ENCODE measurements at regions not wholly inside any gene's neighbourhood (a gene's known extent, or its start where the extent isn't known, plus 50 kb on each side); places are given as distances from the start of the nearest gene placed in this dataset.
"Not testable (repeated sequence)": the region's sequence is repeated elsewhere in the genome, so short reads cannot be mapped to it uniquely, and the experiment has no call there.

DNA sequence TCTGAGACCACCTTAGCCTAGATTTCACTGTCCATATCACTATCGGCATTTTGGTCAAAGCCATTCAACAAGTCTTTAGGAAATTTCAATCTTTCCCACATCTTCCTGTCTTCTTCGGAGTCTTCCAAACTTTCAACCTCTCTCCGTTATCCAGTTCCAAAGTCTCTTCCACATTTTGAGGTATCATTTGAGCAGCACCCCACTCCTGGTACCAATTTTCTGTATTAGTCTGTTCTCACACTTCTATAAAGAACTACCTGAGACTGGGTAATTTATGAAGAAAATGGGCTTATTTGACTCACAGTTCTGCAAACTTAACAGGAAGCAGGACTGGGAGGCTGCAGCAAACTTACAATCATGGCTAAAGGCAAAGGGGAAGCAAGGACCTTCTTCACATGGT, 215.5 kb downstream of the CYLC2 start:
- Mint-ChIP-seq H3K27ac (no peak overlapping the region), H3K27me3 (no peaks in the 10 kb centered on the region), H3K4me3 (no peak overlapping the region), H3K36me3 (no peaks in the 10 kb centered on the region), H3K9me3 (no peaks in the 10 kb centered on the region), H3K4me1 (ENCODE audit: unreplicated experiment) (no peaks in the 10 kb centered on the region)
- TF ChIP-seq, protein P1, sequence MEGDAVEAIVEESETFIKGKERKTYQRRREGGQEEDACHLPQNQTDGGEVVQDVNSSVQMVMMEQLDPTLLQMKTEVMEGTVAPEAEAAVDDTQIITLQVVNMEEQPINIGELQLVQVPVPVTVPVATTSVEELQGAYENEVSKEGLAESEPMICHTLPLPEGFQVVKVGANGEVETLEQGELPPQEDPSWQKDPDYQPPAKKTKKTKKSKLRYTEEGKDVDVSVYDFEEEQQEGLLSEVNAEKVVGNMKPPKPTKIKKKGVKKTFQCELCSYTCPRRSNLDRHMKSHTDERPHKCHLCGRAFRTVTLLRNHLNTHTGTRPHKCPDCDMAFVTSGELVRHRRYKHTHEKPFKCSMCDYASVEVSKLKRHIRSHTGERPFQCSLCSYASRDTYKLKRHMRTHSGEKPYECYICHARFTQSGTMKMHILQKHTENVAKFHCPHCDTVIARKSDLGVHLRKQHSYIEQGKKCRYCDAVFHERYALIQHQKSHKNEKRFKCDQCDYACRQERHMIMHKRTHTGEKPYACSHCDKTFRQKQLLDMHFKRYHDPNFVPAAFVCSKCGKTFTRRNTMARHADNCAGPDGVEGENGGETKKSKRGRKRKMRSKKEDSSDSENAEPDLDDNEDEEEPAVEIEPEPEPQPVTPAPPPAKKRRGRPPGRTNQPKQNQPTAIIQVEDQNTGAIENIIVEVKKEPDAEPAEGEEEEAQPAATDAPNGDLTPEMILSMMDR (conservative IDR thresholded peaks at IDR 0.05): no peak
- DNase-seq (ENCODE audit: extremely low spot score, unreplicated experiment): no peak

DNA sequence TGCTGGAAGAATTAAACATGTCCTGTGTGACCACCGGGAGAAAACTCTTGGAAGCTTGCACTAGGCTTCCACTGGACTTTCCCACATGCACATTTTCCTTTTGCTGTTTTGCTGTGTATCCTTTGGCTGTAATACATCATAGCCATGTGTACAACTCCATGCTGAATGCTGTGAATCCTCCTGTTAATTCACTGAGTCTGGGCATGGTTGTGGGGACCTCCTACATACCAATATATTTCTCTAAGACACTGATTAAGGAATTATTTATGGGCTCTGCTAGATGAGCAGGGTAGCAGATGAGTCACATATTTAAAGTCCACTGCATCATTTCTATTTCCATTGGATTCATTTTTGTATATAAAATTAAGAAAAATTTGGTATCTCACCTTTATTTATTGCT, 220.1 kb downstream of the CYLC2 start:
- DNase-seq (ENCODE audit: extremely low spot score, unreplicated experiment): no peak
- H3K36me3 Mint-ChIP-seq: no peaks in the 10 kb centered on the region
- TF ChIP-seq, protein P1 (conservative IDR thresholded peaks at IDR 0.05): no peak

DNA sequence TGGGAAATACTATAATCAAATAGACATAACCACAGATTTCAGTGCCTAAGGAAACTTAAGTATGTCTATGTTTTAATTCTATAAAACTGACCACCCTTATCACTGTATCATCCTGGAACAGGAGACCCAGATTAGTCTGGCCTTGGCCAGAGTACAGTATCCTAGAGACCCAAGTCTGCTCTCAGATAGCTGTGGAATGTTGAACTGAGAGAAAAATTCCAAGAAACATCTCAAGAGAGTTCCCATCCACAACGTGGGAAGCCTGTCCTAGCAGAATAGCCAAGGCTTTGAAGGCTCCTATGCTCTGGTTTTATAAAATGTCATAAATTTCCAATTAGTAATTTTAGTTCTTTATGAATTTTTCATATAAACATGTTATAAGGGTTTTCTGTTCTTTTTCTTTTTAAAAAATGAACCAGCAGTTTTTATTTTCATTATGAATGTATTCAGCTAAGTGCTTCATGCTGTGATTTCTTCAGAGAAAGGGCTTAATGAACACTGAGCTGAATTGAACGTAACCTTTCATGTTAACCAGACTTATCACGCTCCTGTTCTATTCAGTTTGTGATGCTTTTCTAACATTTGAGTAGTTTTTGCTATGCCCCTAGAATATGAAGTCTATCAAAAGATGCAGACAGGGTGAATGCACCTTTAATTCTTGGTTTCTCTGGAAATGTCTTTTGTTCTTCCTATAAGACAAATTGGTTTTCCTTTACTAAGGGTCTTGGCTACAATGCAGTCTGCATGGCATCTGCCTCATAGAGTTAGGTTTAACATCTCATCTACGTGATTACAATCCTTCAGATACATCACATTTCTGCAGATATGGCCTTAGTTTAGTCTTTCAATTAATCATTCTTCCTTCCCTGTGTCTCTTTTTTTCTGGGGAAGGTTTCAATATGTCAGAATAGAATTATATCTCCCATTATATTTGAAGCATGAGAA, 230.8 kb downstream of the CYLC2 start:
- no peaks in the 10 kb centered on the region for H3K9me3 Mint-ChIP-seq
- H3K27ac Mint-ChIP-seq: no peak overlapping the region
- TF ChIP-seq, protein P1 (conservative IDR thresholded peaks at IDR 0.05): no peak
- H3K4me3 Mint-ChIP-seq: no peak overlapping the region
- no peaks in the 10 kb centered on the region for H3K36me3 Mint-ChIP-seq
- H3K4me1 Mint-ChIP-seq (ENCODE audit: unreplicated experiment): no peaks in the 10 kb centered on the region
- no peak for DNase-seq (ENCODE audit: extremely low spot score, unreplicated experiment)
- H3K27me3 Mint-ChIP-seq: no peaks in the 10 kb centered on the region

More for the DNA sequence above, 220.1 kb downstream of the CYLC2 start:
- Mint-ChIP-seq H3K4me3 (no peak overlapping the region), H3K27ac (no peak overlapping the region), H3K27me3 (no peaks in the 10 kb centered on the region), H3K4me1 (ENCODE audit: unreplicated experiment) (no peaks in the 10 kb centered on the region), H3K9me3 (no peaks in the 10 kb centered on the region)

DNA sequence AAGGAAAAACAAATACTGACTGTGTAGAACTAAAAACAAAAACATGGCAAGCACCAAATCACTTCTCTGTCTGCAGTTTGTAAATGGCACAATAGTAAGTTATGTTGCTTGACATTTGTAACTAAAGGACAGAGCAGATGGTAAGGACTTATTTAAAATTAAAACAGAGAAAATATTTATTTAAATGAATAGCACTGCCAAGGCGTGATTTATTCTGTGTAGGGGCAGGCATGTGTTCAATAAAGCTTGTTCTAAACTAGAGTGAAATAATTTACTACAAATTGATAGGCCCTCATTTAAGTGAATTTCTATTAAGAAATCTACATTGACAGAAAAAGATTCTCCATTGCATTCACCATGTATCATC, 231.5 kb downstream of the CYLC2 start:
- Mint-ChIP-seq H3K9me3 (no peaks in the 10 kb centered on the region), H3K36me3 (no peaks in the 10 kb centered on the region), H3K4me3 (no peak overlapping the region), H3K27ac (no peak overlapping the region), H3K27me3 (no peaks in the 10 kb centered on the region), H3K4me1 (ENCODE audit: unreplicated experiment) (no peaks in the 10 kb centered on the region)
- DNase-seq (ENCODE audit: extremely low spot score, unreplicated experiment): no peak
- TF ChIP-seq, protein P1 (conservative IDR thresholded peaks at IDR 0.05): no peak

DNA sequence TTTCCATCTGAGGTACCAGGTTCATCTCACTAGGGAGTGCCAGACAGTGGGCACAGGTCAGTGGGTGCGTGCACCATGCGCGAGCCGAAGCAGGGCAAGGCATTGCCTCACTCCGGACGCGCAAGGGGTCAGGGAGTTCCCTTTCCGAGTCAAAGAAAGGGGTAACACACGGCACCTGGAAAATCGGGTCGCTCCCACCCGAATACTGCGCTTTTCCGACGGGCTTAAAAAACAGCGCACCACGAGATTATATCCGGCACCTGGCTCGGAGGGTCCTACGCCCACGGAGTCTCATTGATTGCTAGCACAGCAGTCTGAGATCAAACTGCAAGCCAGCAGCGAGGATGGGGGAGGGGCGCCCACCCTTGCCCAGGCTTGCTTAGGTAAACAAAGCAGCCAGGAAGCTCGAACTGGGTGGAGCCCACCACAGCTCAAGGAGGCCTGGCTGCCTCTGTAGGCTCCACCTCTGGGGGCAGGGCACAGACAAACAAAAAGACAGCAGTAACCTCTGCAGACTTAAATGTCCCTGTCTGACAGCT, 242.5 kb downstream of the CYLC2 start:
- DNase-seq (ENCODE audit: extremely low spot score, unreplicated experiment); H3K36me3 Mint-ChIP-seq; H3K4me3 Mint-ChIP-seq; H3K4me1 Mint-ChIP-seq (ENCODE audit: unreplicated experiment); H3K9me3 Mint-ChIP-seq; H3K27ac Mint-ChIP-seq; H3K27me3 Mint-ChIP-seq: not testable (repeated sequence)

DNA sequence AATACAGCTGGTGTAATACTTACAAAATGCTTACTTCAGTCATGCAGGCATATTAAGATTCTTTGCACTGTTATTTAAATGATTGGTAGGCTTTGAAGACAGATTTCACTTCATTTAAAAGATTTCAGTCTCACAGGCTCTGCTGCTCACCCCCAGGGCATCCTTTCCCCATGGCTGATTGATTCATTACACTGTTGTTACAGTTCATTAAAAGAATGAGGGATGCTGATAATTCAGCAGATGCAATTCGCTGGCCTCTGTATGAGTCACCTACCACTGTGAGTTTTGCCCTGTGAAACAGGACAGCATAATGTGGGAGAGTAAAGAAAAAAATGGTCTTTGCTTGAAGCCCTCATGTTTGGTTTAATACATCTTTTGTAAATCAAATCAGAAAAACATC, 246.9 kb downstream of the CYLC2 start:
- H3K27ac Mint-ChIP-seq: no peak overlapping the region
- no peak overlapping the region for H3K4me3 Mint-ChIP-seq
- no peaks in the 10 kb centered on the region for H3K9me3 Mint-ChIP-seq
- TF ChIP-seq, protein P1 (conservative IDR thresholded peaks at IDR 0.05): no peak
- no peaks in the 10 kb centered on the region for H3K27me3 Mint-ChIP-seq
- DNase-seq (ENCODE audit: extremely low spot score, unreplicated experiment): no peak
- no peaks in the 10 kb centered on the region for H3K4me1 Mint-ChIP-seq (ENCODE audit: unreplicated experiment)
- H3K36me3 Mint-ChIP-seq: no peaks in the 10 kb centered on the region

Data from type B pancreatic cell (in vitro differentiated cells).